GM21390 (cell line): ENCODE measurements at regions not wholly inside any gene's neighbourhood (a gene's known extent, or its start where the extent isn't known, plus 50 kb on each side); places are given as distances from the start of the nearest gene placed in this dataset.

Source experiments
- ATAC-seq: cut with Tn5 transposase; IDR thresholded peaks from one replicate; pipeline ENCODE4 v1.9.1; 2021; ENCODE audit not compliant: unreplicated experiment

DNA sequence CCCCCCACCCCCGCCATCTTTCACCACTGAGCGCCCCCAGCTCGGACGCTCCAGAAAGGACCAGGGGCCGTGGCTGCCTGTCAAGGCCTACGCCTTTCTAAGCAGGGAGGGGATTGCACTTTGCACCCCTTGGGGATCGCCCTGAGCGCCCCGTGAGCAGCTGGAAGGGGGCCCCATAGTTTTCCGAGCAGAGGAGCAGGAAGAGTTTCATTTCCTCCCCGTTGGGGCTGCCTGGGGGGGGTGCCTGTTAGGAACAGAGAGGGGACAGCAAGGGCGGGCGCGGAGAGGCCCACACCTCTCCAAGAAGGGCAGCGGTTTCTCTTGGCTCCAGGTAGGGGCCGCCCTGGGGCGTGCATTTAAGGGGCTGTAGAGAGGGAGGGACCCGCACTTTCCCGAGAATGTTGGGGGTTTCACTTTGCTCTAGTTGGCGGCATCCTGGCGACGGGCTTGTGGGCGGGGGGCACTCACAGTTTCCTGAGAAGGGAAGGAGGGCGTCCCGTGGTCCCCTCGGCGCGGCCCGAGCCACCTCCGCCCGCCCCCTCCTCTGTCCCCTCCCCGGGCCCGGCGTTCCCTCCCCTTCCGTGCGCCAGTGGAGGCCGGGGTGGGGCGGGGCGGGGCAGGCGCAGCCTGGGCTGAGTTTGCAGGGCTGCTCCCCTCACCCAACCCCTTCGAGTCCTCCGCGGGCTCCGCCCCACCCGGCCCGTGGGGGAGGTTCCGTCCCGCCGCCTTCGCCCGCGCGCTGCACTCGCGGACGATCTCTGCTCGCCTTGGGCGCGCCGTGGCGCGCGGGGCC, 82.3 kb upstream of the CD99 start:
- ATAC-seq, result peak; percentile 92

DNA sequence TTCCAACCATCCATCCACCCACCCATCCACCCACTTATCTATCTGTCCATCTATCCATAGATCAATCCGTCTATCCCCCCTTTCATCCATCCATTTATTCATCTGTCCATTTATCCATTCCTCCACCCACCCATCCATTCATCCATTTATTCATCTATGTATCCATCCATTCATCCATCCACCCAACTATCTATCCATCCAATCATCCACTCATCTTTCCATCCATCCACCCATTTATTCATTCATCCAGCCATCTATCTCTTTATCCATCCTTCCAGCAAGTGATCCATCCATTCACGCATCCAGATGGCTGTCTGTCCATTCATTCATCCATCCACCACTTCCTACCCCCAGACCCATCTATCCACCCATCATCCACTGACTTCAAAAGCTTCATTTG, 84.0 kb upstream of the CD99 start:
- no peak for ATAC-seq

GRCh38 chrX:2600564-2600963, 90.5 kb upstream of the CD99 start:
- no peak for ATAC-seq

DNA sequence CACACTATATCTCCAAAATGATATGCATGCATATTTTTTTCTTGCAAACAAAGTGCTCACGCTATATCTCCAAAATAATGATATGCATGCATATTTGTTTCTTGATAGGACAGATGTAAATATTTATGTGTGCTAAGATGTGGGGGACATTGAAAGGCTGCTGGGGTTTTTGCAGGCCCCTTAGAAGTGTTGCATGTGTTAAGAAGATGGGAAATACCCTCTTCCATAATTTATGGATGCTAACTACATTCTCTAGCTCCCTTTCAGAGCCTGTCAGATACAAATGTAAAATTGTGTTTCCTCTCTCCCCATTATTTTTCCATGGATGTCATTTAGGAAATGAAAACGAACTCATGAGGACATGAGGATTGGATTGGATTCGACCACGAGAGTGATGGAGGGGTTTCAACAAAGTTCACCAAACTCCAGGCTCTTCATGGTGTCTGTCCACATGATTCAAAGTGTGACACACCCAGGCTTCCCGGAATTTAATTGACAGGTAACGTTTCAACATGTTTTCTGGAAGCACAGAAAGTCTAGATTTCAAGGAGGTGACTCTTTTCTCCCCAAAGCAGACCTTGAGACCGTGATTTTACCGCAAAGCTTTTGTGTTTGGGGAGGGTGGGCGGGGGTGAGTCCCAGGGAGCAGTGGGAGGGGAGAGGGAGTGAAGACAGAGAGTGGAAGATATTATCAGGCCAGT, 94.4 kb upstream of the CD99 start:
- ATAC-seq, result no peak

- no peak for ATAC-seq
Measured at GRCh38 chrX:2596045-2596444, 95.0 kb upstream of the CD99 start.

- no peak for ATAC-seq
Measured at GRCh38 chrX:2595258-2595657, 94.5 kb upstream of the DHRSX start.

- ATAC-seq, result no peak
Measured at GRCh38 chrX:2594491-2594890, 93.7 kb upstream of the DHRSX start.

GRCh38 chrX:2592279-2592678, 91.5 kb upstream of the DHRSX start:
- no peak for ATAC-seq

DNA sequence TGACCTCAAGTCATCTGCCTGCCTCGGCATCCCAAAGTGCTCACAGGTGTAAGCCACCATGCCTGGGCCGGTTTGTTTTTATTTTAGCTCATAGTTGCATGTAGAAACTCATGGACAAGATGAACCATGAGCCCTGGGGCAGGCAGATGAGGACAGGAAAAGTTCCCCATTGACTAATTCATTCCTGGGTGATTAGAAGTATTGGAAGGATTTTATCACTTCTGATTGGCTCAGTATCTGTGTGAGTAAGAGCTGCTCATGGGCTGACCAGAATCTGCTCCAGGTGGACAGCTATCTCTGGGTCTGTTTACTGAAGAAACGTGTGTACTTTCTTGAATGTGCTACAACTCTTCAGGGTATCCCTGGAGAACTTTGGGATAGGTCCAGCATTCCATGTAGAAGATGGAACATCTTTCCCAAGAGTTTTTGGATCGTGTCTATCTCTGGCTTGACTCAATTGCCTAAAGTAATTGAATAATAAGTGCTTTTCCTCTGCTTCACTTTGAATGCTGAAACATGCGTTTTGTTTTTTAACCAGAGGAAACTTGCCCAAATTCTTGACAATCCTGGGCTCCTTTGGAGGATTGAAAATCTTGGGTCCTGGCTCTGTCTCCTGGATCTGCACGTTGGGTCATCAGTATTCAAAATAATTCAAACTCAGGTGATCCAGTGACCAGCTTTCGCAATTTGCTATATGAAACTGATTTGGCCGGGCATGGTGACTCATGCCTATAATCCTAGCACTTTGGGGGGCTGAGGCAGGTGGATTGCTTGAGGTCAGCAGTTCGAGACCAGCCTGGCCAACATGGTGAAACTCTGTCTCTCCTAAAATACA, 88.6 kb upstream of the DHRSX start:
- ATAC-seq, result no peak

- no peak for ATAC-seq
Measured at GRCh38 chrX:2588049-2588448, 87.3 kb upstream of the DHRSX start.

GRCh38 chrX:2587146-2587545, 86.4 kb upstream of the DHRSX start:
- ATAC-seq, result no peak

- no peak for ATAC-seq
Measured at GRCh38 chrX:2585158-2585470, 84.3 kb upstream of the DHRSX start.

- no peak for ATAC-seq
Measured at GRCh38 chrX:2584251-2585157, 83.7 kb upstream of the DHRSX start.

- no peak for ATAC-seq
Measured at GRCh38 chrX:2583194-2584162, 82.7 kb upstream of the DHRSX start.

DNA sequence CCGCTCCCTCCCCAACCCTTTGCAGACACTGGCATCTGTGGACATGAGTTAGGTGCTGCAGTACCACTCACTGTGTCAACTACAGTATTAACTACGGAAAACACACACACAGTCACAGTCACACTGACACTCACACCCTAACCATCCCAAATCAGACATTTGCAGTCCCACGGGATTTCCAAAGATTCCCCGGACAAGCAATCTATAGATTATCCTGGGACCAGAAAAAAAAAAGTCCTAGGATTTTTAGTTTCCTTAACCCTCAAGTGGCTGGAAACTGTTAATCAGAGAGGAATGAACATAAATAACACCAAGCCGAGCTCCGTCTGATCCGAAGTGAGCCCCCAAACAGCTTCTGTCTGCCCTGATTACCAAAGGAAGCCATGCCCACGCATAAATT, 81.9 kb upstream of the DHRSX start:
- no peak for ATAC-seq

DNA sequence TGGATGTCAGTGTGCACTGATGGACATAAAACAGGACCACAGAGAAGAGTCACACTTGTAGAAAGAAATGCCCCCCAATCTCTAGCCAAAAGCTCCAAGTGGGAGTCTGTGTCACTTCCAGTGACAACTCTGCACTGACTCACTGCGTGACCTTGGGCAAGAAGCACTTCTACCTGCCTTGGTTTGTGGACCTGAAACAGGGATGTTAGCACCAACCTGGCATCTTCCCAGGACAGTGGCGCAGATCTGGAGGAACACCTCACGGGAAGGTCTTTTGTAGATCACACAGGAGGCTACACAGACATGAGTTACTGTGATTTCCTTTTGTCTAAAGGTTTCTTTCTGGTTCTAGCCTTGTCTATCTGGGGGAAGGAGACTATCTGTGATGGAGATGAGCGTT, 80.5 kb upstream of the DHRSX start:
- no peak for ATAC-seq

DNA sequence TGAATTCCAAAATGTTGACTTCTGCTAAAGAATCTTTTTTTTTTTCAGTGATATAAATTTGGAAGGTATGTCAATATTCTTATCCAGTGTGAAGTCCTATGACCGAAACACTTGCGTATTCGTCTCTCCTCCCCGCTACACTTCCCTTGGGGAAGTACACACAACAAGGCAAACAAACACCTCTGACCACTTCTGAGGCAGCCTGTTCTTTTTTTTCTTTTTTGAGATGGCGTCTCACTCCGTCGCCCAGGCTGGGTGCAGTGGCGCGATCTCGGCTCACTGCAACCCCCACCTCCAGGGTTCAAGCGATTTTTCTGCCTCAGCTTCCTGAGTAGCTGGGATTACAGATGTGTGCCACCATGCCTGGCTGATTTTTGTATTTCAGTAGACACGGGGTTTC, 78.1 kb upstream of the DHRSX start:
- no peak for ATAC-seq

DNA sequence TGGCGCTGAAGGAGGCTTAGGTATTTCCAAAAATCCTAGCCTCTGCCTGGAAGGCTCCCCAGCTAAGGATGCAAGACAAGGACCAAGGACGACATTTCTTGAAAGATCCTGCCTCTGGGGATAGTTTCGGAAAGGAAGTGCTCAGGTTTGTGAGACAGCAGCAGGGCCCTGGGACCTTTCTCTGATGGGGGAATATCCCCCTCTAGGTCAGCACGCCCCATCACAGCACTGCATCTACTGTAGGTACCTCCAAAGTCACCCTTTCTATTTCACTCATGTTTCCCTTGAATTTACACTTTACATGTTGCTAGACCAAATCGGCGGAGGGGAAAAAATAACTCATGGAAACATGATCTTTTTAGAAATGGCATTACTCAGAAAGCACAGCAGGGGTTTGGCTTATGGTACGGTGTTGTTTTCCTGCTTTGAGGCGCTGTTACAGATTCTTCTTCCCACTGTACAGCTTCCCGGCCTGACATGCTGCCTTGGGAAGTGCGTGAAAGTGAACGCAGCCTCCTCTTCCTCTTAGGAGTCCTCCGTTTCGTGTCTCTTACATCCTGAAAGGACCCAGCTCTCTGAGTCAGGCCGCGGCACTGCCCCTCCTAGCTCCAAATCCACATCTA, 77.2 kb upstream of the DHRSX start:
- no peak for ATAC-seq

- no peak for ATAC-seq
Measured at GRCh38 chrX:2576793-2577192, 76.0 kb upstream of the DHRSX start.
